Neural cell (in vitro differentiated cells): ENCODE measurements at regions not wholly inside any gene's neighbourhood (a gene's known extent, or its start where the extent isn't known, plus 50 kb on each side); places are given as distances from the start of the nearest gene placed in this dataset.

Source experiments
- H2AFZ ChIP-seq: fragments of 200-600, 300-800 bp; sonication (generic), shearing (Covaris generic); 2 replicates; pipeline ENCODE4 v1.6.0; 2014; ENCODE audit warnings: low read depth, mild to moderate bottlenecking, antibody characterized with exemption, low read length, moderate library complexity
- H3F3A ChIP-seq: fragments of 200-600 bp; shearing (Covaris generic); 2 replicates; pipeline ENCODE4 v1.6.1; 2016; ENCODE audit warnings: mild to moderate bottlenecking, moderate library complexity, mixed read lengths, antibody characterized with exemption, low read length; ENCODE audit not compliant: insufficient read depth, poor library complexity, severe bottlenecking
- H3K27ac ChIP-seq: fragments of 200-600, 300-800 bp; sonication (generic), shearing (Covaris generic); 2 replicates; pipeline ENCODE4 v1.5.1; 2014; ENCODE audit warnings: mild to moderate bottlenecking, low read length, moderate library complexity
- H3K27me3 ChIP-seq: fragments of 300-800, 200-600 bp; sonication (generic), shearing (Covaris generic); 2 replicates; pipeline ENCODE4 v1.6.0; 2014; ENCODE audit warnings: mild to moderate bottlenecking, low read depth, low read length, moderate library complexity; ENCODE audit not compliant: insufficient read depth
- H3K36me3 ChIP-seq: fragments of 300-800, 200-600 bp; sonication (generic), shearing (Covaris generic); 2 replicates; pipeline ENCODE4 v1.5.1; 2014; ENCODE audit warnings: mild to moderate bottlenecking, antibody characterized with exemption, low read length, moderate library complexity; ENCODE audit not compliant: insufficient read depth
- H3K4me2 ChIP-seq: fragments of 300-800, 200-600 bp; sonication (generic), shearing (Covaris generic); 2 replicates; pipeline ENCODE4 v1.6.0; 2014; ENCODE audit warnings: mild to moderate bottlenecking, low read length
- H3K4me3 ChIP-seq: fragments of 300-800, 200-600 bp; sonication (generic), shearing (Covaris generic); 2 replicates; pipeline ENCODE4 v1.5.1; 2014; ENCODE audit warnings: mild to moderate bottlenecking, low read length, moderate library complexity
- H3K79me2 ChIP-seq: fragments of 200-600 bp; shearing (Covaris generic); replicated peaks from 2 replicates; pipeline ENCODE4 v1.6.0; 2014; ENCODE audit warnings: mild to moderate bottlenecking, low read length, moderate library complexity; ENCODE audit not compliant: insufficient read depth
- H3K9ac ChIP-seq: fragments of 300-800, 200-600 bp; sonication (generic), shearing (Covaris generic); 2 replicates; pipeline ENCODE4 v1.6.1; 2016; ENCODE audit warnings: mild to moderate bottlenecking, low read length, mixed read lengths
- H3K9me2 ChIP-seq: fragments of 200-600 bp; shearing (Covaris generic); 2 replicates; pipeline ENCODE4 v1.6.1; 2016; ENCODE audit warnings: mild to moderate bottlenecking, low read length, mixed read lengths; ENCODE audit not compliant: insufficient read depth
- H3K9me3 ChIP-seq: fragments of 200-600, 300-800 bp; sonication (generic), shearing (Covaris generic); 2 replicates; pipeline ENCODE4 v1.6.1; 2016; ENCODE audit warnings: mild to moderate bottlenecking, mixed run types, low read length, moderate library complexity, mixed read lengths
- H4K20me1 ChIP-seq: fragments of 200-600 bp; shearing (Covaris generic); 2 replicates; pipeline ENCODE4 v1.6.1; 2016; ENCODE audit warnings: mild to moderate bottlenecking, mixed run types; ENCODE audit not compliant: insufficient read depth
- EP300 ChIP-seq: fragments of 450-650 bp; conservative IDR thresholded peaks from 2 replicates; pipeline ENCODE4 v1.6.1; 2014; ENCODE audit warnings: antibody characterized with exemption, mild to moderate bottlenecking, moderate library complexity; ENCODE audit not compliant: poor library complexity, severe bottlenecking
- EZH2 ChIP-seq: fragments of 200-600, 300-800 bp; shearing (Covaris generic), sonication (generic); IDR thresholded peaks from 2 replicates; pipeline ENCODE4 v1.6.1; 2014; ENCODE audit warnings: antibody characterized with exemption, low read length, borderline replicate concordance, mild to moderate bottlenecking; ENCODE audit not compliant: insufficient read depth, poor library complexity, severe bottlenecking
- MXI1 ChIP-seq: fragments of 450-650 bp; conservative IDR thresholded peaks from 2 replicates; pipeline ENCODE4 v1.6.1; 2014; ENCODE audit warnings: antibody characterized with exemption, mild to moderate bottlenecking; ENCODE audit not compliant: poor library complexity, severe bottlenecking
- POLR2AphosphoS5 ChIP-seq: IDR thresholded peaks from 2 replicates; pipeline ENCODE4 v1.6.1; 2012
- RAD21 ChIP-seq: fragments of 450-650 bp; conservative IDR thresholded peaks from 2 replicates; pipeline ENCODE4 v1.6.1; 2014; ENCODE audit warnings: antibody characterized with exemption, mild to moderate bottlenecking, moderate library complexity
- SMC3 ChIP-seq: fragments of 450-650 bp; conservative IDR thresholded peaks from 2 replicates; pipeline ENCODE4 v1.6.1; 2014; ENCODE audit warnings: antibody characterized with exemption, mild to moderate bottlenecking, moderate library complexity; ENCODE audit not compliant: poor library complexity
- TAF1 ChIP-seq: IDR thresholded peaks from 2 replicates; pipeline ENCODE4 v1.6.1; 2012; ENCODE audit warnings: low read depth
- TF ChIP-seq, protein P1 (sequence below): fragments of 450-650 bp; IDR thresholded peaks from 2 replicates; pipeline ENCODE4 v1.5.1; 2014; ENCODE audit warnings: antibody characterized with exemption, mild to moderate bottlenecking, moderate library complexity; ENCODE audit not compliant: poor library complexity, severe bottlenecking
- TF ChIP-seq, protein P2 (sequence below): IDR thresholded peaks from 2 replicates; pipeline ENCODE4 v1.6.1; 2012; ENCODE audit warnings: borderline replicate concordance

DNA sequence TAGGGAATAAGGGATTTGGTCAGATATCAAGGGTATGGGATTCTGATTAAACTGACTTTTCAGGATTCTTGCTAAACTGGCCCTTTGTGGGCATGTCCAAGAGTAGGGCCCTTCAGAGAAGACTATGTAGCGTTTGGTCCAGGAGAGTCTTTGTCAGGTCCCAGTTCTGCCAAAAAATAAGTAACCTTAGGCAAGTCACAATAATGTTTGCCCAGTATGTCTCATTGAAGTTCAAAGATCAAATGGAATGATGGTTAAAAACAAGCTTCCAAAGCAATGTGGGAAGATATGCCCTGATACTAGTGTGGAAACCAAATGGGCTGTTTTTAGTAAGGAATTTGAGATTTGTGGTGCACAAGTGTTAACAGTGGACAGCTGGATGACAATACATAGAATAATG, 454.4 kb downstream of the WDR72 start:
- Histone ChIP-seq H3K9me2 (no peaks in the 10 kb centered on the region), H3K27ac (no peak overlapping the region), H4K20me1 (no peaks in the 10 kb centered on the region), H3K9me3 (no peaks in the 10 kb centered on the region), H3F3A (no peaks in the 10 kb centered on the region), H3K27me3 (no peaks in the 10 kb centered on the region), H2AFZ (no peak overlapping the region), H3K4me2 (no peak overlapping the region), H3K79me2 (no peaks in the 10 kb centered on the region), H3K36me3 (no peaks in the 10 kb centered on the region), H3K4me3 (no peak overlapping the region), H3K9ac (no peak overlapping the region)
- TF ChIP-seq, protein P1, sequence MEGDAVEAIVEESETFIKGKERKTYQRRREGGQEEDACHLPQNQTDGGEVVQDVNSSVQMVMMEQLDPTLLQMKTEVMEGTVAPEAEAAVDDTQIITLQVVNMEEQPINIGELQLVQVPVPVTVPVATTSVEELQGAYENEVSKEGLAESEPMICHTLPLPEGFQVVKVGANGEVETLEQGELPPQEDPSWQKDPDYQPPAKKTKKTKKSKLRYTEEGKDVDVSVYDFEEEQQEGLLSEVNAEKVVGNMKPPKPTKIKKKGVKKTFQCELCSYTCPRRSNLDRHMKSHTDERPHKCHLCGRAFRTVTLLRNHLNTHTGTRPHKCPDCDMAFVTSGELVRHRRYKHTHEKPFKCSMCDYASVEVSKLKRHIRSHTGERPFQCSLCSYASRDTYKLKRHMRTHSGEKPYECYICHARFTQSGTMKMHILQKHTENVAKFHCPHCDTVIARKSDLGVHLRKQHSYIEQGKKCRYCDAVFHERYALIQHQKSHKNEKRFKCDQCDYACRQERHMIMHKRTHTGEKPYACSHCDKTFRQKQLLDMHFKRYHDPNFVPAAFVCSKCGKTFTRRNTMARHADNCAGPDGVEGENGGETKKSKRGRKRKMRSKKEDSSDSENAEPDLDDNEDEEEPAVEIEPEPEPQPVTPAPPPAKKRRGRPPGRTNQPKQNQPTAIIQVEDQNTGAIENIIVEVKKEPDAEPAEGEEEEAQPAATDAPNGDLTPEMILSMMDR = no peak
- no peak for TF ChIP-seq EP300
- no peak for TF ChIP-seq POLR2AphosphoS5
- no peak for TF ChIP-seq SMC3
- TF ChIP-seq, protein P2, sequence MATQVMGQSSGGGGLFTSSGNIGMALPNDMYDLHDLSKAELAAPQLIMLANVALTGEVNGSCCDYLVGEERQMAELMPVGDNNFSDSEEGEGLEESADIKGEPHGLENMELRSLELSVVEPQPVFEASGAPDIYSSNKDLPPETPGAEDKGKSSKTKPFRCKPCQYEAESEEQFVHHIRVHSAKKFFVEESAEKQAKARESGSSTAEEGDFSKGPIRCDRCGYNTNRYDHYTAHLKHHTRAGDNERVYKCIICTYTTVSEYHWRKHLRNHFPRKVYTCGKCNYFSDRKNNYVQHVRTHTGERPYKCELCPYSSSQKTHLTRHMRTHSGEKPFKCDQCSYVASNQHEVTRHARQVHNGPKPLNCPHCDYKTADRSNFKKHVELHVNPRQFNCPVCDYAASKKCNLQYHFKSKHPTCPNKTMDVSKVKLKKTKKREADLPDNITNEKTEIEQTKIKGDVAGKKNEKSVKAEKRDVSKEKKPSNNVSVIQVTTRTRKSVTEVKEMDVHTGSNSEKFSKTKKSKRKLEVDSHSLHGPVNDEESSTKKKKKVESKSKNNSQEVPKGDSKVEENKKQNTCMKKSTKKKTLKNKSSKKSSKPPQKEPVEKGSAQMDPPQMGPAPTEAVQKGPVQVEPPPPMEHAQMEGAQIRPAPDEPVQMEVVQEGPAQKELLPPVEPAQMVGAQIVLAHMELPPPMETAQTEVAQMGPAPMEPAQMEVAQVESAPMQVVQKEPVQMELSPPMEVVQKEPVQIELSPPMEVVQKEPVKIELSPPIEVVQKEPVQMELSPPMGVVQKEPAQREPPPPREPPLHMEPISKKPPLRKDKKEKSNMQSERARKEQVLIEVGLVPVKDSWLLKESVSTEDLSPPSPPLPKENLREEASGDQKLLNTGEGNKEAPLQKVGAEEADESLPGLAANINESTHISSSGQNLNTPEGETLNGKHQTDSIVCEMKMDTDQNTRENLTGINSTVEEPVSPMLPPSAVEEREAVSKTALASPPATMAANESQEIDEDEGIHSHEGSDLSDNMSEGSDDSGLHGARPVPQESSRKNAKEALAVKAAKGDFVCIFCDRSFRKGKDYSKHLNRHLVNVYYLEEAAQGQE = no peak
- no peak for TF ChIP-seq EZH2
- no peak for TF ChIP-seq MXI1
- no peak for TF ChIP-seq RAD21
- no peak for TF ChIP-seq TAF1

DNA sequence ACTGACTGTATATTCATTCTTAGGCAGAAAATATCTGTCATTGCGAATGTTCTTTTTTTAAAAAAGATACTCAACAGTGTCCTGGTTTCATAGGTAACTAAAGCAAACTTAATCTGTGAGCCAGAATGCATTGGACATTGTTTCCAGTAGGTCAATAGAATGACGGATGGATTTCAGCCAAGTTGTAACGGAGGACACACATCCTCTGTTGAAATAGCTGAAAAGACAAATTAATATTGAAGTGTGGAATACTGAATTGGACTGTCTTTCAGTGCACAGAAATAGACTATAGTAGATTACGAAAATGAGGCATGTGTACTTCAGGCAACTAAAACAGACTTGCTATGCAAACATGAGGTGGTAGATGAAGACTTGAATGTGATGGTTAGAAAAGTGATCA, 461.6 kb downstream of the WDR72 start:
- Histone ChIP-seq H2AFZ (no peak overlapping the region), H3K4me2 (no peak overlapping the region), H3K27me3 (no peaks in the 10 kb centered on the region), H3K9ac (no peak overlapping the region), H4K20me1 (no peaks in the 10 kb centered on the region), H3F3A (no peaks in the 10 kb centered on the region), H3K79me2 (no peaks in the 10 kb centered on the region), H3K27ac (no peak overlapping the region), H3K9me3 (no peaks in the 10 kb centered on the region), H3K36me3 (no peaks in the 10 kb centered on the region), H3K9me2 (no peaks in the 10 kb centered on the region), H3K4me3 (no peak overlapping the region)
- no peak for TF ChIP-seq SMC3
- no peak for TF ChIP-seq MXI1
- TF ChIP-seq EZH2 = no peak
- TF ChIP-seq, protein P1 = no peak
- TF ChIP-seq TAF1 = no peak
- no peak for TF ChIP-seq EP300
- TF ChIP-seq POLR2AphosphoS5 = no peak
- no peak for TF ChIP-seq RAD21
- TF ChIP-seq, protein P2 = no peak
